Anterior cingulate cortex (tissue), 58 donors: ENCODE measurements at regions not wholly inside any gene's neighbourhood (a gene's known extent, or its start where the extent isn't known, plus 50 kb on each side); places are given as distances from the start of the nearest gene placed in this dataset.
"Not testable (repeated sequence)": the region's sequence is repeated elsewhere in the genome, so short reads cannot be mapped to it uniquely, and the experiment has no call there.

Experiments used
- DNase-seq, 58 donors: peaks; one replicate each; lab custom pipeline; 2025; lab: John Stamatoyannopoulos, UW

DNA sequence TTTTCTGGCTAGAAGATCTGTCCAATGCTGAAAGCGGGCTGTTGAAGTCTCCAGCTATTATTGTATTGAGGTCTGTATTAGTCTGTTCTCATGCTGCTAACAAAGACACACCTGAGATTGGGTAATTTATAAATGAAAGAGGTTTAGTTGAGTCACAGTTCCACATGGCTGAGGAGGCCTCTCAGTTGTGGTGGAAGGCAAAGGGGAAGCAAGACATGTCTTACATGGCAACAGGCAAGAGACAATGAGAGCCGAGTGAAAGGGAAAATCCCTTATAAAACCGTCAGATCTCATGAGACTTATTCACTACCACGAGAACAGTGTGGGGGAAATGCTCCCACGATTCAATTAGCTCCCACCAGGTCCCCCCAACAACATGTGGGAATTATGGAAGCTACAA, 980.4 kb downstream of the SLITRK5 start:
- DNase-seq, result no peak

DNA sequence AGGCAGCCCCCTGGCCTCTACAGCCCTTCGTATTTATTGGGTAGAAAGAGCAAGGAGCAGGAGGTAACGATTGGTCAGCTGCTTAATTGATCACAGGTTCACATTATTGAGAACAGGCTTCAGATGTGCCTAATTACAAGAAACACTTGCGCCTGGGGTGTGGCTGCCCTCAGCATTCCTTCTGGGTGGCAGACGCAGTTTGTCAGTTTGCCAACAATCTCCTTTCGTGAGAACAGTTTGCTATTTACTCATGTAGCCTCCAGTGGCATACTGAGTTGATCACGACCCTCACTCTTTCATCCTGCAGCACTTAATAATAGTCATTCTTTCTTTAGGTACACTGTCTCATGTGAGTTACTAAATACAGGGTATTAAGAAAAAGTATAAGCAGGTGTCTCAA, 985.6 kb downstream of the SLITRK5 start:
- DNase-seq, result no peak

DNA sequence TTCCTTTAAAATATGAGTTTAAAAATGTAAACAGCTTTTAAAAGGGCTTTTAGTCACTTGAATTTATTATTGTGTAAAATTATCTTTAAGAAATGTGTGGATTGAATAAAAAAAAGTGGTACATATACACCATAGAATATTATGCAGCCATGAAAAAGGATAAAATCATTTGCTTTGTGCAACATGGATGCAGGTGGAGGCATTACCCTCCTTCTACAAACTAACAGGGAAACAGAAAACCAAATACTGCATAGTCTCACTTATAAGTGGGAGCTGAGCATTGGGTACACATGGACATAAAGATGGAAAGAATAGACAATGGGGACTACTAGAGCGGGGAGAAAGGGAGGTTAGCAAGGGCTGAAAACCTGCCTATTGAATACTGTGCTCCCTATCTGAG, 999.3 kb downstream of the SLITRK5 start:
- no peak for DNase-seq

DNA sequence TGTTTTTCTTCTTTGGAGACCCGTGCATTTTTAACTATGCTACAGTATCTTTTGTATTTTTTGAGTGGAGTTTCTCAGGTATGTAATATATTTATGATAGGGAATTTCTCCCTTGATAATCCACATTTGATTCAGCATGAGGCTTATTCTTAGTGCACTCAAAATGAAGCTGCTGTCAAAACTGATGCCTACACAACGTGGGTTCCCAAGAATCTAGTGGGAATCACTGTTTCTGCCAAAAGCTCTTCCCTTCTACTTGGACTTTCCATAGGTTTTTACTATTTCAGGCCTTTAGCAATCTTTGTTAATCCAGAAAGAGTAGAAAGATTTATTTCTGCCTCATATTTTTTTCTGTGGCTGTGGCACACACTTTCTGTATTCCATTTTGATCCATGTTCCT, 1003.7 kb downstream of the SLITRK5 start:
- DNase-seq, result no peak

DNA sequence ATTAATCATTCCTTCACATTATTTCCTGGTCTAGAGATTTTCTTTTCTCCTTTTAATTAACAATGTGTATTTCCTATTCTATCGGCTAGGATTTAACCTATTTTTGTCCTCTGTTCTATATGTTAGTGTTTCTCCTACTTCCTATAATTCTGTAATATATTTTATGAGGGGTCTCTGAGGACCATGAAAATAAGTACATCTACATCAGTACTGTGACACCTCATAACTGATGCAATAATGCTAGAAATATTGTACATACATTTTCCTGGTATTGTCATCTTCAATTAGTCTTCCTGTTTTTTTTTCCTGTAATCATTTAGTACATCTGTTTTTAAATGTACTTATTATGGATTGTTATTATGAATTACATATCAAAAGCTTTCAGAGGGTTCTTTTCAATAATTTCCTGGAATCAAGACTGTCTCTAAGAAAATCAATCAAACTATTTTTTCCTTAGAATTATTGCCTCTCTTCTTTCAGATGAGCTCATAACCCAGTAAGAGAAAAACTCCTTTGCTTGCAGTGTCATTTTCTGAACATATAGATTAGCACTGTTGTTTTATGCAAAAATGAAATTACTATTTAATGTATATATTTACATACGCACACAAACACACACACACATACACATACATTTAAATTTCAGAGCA, 1004.3 kb downstream of the SLITRK5 start:
- no peak for DNase-seq

DNA sequence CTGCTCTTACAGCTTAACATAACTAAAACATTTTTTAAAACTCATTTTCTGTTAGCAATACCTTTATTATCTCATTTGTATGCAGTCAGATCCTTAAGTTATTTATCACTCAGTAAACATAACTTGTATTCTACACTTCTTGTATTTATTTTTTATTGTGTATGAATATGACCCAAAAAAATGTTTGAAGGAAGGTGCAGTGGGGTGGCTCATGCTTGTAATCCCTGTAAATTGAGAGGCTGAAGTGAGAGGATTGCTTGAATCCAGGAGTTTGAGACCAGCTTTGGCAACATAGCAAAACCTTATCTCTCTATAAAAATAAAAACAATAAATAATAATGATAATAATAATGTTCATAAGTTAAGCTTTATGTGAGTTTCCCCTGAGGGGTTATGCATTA, 1004.8 kb downstream of the SLITRK5 start:
- no peak for DNase-seq

DNA sequence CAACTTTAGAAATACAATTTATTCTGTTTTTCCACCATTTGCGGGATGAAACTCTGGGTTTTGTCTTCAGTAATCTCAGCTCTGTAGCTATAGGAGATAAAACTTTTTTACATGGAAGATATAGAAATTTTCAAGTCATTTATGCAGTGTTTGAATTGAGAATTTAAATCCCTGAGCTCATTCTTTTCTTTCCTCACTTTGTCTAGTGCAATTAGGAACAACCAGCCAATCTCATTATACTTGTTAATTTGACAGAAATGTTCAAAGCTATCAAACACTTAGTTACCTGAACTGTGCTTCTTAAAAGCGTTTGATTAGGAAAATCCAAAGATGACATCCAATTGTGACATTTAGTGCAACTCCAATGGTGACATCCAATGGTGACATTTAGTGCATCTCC, 1014.3 kb downstream of the SLITRK5 start:
- no peak for DNase-seq

DNA sequence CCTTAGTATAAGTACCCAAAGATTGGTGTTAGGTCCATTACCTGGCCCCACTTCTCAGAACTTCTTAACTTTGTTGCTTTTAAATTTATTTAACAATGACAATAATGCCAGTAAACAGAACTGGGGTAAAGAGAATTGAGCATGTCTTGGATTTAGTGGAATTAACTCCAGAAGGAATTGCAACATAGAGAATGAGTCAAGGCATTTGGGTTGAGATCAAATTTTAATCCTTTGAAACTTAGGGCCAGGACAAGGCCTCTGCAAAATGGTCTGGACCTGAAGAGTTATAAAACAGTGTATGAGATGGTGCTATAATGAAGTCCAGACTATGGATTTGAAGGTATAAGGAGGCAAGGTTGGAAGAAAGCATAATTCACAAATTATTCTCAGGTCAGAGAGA, 1030.4 kb downstream of the SLITRK5 start:
- DNase-seq, result no peak

DNA sequence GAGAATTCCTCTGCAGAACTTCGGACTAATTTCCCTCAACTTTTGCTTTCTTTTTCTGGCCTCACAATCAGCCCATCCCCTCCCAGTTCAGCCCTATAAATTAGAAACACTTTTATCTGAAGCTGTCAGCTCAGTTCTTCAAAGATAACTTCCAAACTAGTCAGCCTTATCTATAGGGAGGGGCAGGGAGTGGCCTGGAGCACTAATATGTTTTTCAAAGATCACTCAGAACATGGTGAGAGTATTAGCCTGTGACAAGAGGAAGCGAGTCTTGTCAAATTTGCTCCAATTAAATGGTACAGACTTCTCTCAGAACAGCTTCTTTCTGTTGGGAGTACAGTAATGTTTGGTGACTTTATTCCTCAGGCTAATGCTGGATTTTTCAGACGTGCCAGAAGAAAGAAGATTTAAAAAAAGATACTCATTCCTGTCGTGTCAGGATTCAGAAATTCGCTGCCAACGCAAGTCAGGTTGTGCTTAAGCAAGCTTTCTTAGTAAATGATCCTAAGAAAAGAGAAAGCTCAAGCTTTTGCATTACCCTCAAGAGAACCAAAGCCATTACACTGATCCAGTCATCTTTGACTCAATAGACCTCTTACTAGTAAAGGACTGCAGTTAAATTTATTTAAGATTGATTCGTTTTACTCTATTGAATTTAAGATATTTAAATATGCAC, 1033.6 kb downstream of the SLITRK5 start:
- DNase-seq, result no peak

DNA sequence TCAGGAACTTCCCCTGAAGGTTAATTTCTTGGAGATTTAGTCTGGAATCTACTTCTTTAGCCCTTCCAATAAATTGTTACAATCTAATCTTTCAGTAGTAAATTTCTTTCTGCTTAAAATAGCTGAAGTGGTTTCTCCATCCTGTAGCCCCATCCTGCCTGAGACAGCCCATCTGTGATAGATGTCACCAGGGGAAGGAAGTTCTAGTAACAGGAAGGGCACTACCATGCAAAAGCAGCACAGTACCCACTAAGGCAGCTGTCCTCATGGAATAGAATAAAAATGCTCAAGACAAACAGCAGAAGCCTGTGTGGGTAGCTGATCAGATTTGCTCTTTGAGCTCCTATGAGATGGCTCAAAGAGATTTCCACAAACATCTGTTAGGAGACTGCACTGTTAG, 1036.5 kb downstream of the SLITRK5 start:
- DNase-seq, result no peak

DNA sequence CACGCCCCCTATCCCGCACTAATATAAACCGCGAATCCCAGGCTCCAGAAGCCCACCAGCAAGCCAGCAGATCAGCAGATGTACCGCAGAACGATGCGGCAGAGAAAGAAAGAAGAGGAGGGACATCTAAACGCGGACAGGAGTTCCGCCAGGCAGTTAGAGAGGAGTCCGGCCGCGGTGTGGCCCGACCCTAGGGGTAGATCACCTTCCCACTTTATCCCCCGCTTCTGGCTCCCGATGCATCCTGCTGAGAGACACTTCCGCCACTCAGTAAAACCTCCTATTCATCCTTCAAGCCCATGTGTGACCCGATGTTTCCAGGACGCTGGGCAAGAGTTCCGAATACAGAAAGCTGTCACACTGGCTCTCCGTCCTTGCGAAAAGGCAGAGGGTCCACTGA, 1046.8 kb downstream of the SLITRK5 start:
- no peak for DNase-seq

DNA sequence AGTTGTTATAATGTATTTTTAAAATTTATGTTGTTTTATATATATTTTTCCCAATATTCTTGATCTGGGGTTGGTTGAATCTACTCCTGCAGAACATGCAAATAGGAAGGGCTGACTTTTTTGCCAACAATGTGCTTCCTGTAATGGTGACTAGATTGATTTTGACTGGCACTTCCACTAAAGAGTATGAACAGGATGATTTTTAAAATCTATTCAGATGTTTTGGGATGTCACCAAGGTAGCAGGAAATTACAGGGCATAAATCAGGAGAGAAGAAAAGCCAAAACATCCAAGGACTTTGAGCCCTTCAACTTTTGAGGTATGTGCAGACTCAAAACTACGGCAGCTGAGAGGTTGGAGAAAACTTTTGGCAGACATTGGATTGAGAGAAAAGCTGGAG, 1047.6 kb downstream of the SLITRK5 start:
- no peak for DNase-seq

DNA sequence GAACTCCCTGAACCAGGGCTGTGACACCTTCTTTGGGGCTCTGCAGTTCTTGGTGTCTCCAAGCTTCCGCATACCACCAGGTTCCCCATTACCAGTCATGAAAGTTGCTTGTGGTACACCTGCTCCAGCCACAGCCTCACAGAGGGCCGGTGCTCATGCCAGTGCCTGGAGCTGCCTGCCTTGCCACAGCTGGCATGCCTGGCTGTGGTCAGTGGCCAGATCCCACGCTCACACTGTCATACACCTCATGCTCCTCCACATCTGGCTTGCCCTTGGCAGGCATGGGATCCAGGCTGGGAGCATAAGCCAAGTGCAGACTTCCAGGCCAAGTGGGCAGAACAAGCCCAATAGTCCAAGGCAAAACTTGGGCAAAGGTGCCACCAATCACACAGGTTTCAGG, 1054.9 kb downstream of the SLITRK5 start:
- peak in 1 of 58 donors; percentile 14 for DNase-seq

DNA sequence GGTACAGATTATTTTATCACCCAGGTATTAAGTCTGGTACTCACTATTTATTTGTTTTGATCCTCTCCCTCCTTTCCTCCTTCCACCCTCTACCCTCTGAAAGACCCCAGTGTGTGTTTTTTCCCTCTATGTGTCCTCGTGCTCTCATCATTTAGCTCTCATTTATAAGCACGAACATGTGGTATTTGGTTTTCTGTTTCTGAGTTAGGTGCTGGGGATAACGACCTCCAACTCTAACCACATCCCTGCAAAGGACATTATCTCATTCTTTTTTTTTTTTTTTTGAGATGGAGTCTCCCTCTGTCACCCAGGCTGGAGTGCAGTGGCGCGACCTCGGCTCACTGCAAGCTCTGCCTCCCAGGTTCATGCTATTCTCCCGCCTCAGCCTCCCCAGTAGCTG, 1056.1 kb downstream of the SLITRK5 start:
- DNase-seq, result not testable (repeated sequence)

DNA sequence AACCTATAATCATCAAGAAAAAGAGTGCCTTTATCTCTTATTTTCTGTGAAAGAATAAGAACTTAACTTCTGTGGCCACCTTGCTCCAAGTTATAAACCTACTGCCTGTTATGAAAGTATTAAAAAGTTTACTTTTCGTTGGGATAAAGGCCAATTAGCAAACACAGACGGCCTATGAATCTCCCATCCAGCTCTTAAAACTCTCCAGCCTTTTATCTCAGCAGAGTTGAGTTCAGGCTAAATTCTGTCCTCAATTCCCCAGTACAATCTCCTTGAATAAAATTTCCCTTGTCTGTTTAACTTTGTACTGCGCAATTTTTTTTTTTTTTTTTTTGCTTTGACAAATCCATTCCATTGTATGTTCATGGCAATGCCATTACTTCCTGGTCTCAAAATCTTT, 1058.4 kb downstream of the SLITRK5 start:
- no peak for DNase-seq

DNA sequence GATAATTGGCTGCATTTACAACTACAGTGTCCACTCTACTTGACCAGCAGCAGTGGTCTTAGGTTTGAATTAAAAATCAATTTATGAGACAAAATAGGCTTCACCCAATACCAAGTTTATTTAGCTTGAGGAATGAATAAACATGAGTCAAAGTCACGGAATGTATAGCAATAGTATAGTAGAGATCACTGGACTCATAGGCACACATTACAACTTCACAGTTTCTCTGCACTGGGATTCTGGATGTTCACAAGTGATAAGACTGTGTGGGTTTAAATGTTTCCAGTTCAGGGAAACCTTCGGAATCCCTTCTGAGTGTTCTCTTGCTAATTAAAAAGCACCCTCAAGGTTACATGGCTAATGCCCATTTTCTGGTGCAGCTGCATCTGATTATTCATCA, 1064.9 kb downstream of the SLITRK5 start:
- no peak for DNase-seq

DNA sequence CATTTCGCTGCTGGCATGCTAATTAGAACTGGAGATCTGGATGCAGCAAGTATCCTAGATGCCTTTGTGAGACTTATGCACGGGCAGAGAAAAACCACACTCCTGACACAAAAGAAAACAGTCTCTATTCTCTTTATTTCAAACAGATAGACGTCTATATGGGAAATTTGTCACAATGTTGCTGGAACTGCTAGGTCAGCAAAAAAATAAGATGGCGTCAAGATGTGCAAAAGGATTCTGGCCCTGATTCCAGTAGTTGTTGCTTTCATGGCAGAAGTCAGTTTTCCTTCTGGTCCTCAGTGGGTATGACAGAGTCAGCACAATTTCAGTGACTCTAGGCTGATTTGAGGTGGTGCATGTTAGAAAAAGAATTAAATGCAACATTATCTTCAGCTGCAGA, 1068.0 kb downstream of the SLITRK5 start:
- no peak for DNase-seq

DNA sequence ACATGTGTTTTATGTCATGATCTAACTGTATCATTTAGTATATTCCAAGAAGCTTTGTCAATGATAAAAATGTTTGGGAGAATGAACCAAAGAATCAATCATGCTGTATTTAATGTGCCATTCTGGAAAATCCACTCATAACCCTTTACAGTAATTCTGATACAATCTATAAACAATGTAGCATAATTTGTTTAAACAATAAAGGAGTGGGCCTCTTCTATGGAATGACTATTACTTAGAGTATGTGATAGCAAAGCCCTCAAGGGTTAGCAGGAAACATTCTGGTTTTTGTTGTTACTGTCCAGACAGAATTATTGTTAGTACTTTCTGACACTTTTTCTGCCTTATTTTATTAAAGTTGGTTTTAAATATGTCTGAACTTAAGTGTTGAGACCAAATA, 1073.1 kb downstream of the SLITRK5 start:
- no peak for DNase-seq

DNA sequence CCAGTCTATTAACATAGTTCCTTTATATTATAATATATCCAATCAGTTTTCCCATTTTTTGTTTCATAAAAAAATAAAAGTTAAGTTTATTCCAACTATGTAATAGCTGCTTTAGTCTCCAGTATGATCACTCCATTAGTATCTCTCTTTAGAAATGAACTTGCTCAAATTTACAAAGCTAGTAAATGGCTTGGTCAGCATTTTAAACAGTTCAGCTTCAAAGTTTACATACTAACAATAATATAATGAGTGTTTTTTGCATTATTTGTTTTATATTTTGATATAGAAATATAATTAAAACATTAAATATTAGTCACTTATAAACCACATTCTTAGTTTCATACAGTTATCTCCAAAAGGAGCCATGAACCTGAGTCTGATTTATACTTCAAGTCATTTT, 1073.8 kb downstream of the SLITRK5 start:
- DNase-seq, result no peak

DNA sequence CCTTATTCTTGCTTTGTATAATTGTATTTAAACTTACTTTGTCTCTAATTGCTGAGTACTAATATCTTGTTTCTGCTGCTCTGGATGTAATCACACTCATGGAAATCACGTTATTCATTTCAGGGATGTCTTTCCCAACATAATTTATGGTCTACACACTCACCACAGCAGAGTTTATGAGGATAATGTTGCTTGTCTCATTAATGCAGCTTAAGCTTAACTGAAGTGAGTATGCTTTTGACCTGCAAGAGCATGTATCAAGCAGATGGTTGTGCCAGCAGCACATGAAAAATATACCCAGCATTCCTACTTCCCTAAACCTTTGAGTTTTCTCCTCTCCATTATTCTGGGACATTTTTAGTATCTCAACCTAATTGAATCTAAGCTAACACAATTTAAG, 1080.9 kb downstream of the SLITRK5 start:
- no peak for DNase-seq

DNA sequence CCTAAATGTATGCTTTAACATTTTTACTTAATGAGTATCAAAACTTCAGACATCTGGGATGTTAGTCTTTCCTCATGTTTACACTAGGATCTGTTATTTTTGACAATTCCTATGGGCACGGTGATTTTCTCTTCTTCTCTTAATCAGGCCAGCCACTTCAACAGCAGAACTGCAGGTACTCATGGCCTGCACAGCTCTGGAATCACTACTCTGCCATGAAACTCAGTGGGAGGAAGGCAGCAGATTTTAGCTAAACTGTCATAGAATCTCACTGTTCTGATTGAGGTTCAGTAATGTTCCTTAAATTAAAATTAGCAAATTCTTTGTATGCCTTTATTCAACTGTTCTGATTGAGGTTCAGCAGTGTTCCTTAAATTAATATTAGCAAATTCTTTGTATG, 1083.0 kb downstream of the SLITRK5 start:
- DNase-seq, result no peak

DNA sequence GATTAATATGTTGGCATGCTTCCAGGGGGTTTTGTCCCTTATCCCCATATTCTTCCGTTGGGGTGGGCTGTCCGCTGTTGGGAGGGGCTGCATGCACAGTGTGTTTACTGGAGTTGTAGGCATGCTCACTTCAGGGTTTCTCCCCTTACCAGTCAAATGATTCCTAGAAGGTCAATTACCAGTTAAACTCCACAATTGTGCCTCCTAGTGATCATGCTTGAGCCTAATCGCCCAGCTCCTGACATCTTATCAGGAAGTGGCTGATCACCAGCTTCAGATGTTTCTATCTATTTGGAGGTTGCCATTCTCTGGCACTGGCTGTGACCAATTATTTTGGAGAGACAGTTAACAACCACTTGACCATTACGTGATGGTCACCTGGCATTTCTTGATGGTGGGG, 1090.0 kb downstream of the SLITRK5 start:
- no peak for DNase-seq

DNA sequence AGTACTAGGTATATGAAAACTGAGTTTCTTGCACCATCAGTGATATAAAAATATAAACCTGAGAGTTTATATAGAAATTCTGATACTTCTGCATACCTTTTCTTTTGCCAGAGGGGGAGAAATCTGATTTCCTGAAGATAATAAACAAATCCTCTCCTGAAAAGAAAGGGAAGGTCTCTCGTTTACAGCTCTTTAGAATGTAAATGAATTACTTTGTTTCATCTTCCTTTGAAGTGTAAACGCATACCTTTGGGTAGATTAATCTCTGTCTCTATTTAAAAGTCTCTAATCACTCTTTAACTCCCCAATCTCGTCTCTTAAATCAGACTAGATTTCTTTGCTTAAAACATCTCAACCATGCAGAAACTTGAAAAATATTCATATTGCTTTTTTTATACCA, 1092.9 kb downstream of the SLITRK5 start:
- DNase-seq, result no peak
